OCI-LY1 (cell line): ENCODE measurements at regions not wholly inside any gene's neighbourhood (a gene's known extent, or its start where the extent isn't known, plus 50 kb on each side); places are given as distances from the start of the nearest gene placed in this dataset.

Source experiments
- EZH2 ChIP-seq: fragments of 200-600 bp; sonication (generic), shearing (Covaris generic); IDR thresholded peaks from 2 replicates; pipeline ENCODE4 v1.8.0; 2017; ENCODE audit warnings: borderline replicate concordance, mixed run types, mild to moderate bottlenecking, antibody characterized with exemption, low read length, moderate library complexity, mixed read lengths
- TF ChIP-seq, protein P1 (sequence below): fragments of 200-600 bp; sonication (generic), shearing (Covaris generic); IDR thresholded peaks from 2 replicates; pipeline ENCODE4 v1.5.1; 2017; ENCODE audit warnings: mild to moderate bottlenecking, antibody characterized with exemption, low read length, moderate library complexity, mixed read lengths

DNA sequence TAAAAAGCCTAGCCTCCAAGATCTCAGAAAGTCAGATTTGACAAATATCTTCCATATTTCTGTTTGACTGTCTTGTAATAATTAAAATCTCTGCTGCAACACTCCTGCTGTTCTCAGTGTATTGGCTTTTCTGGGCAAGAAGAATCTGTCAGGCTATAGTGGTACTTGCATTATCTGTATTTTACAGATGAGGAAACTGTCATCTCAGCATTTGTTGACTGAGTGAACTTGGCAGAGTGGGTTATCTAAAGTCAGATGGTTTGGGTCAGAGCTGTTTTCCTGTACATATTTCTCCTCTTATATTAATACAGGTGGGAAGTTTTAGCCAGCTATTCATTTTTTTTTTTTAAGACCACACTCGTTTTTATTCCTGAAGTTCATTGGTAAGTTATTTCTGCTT is 1378.2 kb upstream of the PCDH20 start:
- TF ChIP-seq, protein P1, sequence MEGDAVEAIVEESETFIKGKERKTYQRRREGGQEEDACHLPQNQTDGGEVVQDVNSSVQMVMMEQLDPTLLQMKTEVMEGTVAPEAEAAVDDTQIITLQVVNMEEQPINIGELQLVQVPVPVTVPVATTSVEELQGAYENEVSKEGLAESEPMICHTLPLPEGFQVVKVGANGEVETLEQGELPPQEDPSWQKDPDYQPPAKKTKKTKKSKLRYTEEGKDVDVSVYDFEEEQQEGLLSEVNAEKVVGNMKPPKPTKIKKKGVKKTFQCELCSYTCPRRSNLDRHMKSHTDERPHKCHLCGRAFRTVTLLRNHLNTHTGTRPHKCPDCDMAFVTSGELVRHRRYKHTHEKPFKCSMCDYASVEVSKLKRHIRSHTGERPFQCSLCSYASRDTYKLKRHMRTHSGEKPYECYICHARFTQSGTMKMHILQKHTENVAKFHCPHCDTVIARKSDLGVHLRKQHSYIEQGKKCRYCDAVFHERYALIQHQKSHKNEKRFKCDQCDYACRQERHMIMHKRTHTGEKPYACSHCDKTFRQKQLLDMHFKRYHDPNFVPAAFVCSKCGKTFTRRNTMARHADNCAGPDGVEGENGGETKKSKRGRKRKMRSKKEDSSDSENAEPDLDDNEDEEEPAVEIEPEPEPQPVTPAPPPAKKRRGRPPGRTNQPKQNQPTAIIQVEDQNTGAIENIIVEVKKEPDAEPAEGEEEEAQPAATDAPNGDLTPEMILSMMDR = no peak
- no peak for TF ChIP-seq EZH2
